NCI-H1092 (cell line): ENCODE measurements at regions not wholly inside any gene's neighbourhood (a gene's known extent, or its start where the extent isn't known, plus 50 kb on each side); places are given as distances from the start of the nearest gene placed in this dataset.

Source experiments
- DNase-seq: peaks from one replicate; lab custom pipeline; 2025; lab: John Stamatoyannopoulos, UW

GRCh38 chr14:86897704-86898513, 1095.1 kb downstream of the GALC start:
- no peak for DNase-seq

GRCh38 chr14:86897224-86897623, 1095.8 kb downstream of the GALC start:
- DNase-seq, result no peak

- DNase-seq, result no peak
These were observed 1096.3 kb downstream of the GALC start for GRCh38 chr14:86896701-86897100.

GRCh38 chr14:86892152-86892956, 1100.6 kb downstream of the GALC start:
- DNase-seq, result no peak

- DNase-seq, result no peak
These were observed 1107.7 kb downstream of the GALC start for GRCh38 chr14:86885280-86885679.

- no peak for DNase-seq
These were observed 1108.5 kb downstream of the GALC start for GRCh38 chr14:86884498-86884897.

- DNase-seq, result no peak
These were observed 1110.2 kb downstream of the GALC start for GRCh38 chr14:86882818-86883217.

GRCh38 chr14:86865934-86866333, 1127.0 kb downstream of the GALC start:
- DNase-seq, result no peak

- DNase-seq, result no peak
These were observed 1134.4 kb downstream of the GALC start for GRCh38 chr14:86858591-86858990.

- DNase-seq, result no peak
These were observed 1135.0 kb downstream of the GALC start for GRCh38 chr14:86858031-86858430.

- no peak for DNase-seq
These were observed 1140.5 kb downstream of the GALC start for GRCh38 chr14:86852530-86852929.

- DNase-seq, result no peak
These were observed 1145.8 kb downstream of the GALC start for GRCh38 chr14:86847140-86847539.

- no peak for DNase-seq
These were observed 1154.6 kb downstream of the GALC start for GRCh38 chr14:86838363-86838762.

- DNase-seq, result no peak
These were observed 1166.3 kb downstream of the GALC start for GRCh38 chr14:86826661-86827060.

- DNase-seq, result no peak
These were observed 1168.8 kb downstream of the GALC start for GRCh38 chr14:86824167-86824566.

GRCh38 chr14:86823581-86823980, 1169.4 kb downstream of the GALC start:
- DNase-seq, result no peak

- DNase-seq, result no peak
These were observed 1177.6 kb downstream of the GALC start for GRCh38 chr14:86815341-86815740.

- DNase-seq, result no peak
These were observed 1190.3 kb downstream of the GALC start for GRCh38 chr14:86802726-86803125.

GRCh38 chr14:86799244-86799647, 1193.7 kb downstream of the GALC start:
- no peak for DNase-seq

- no peak for DNase-seq
These were observed 1194.7 kb downstream of the GALC start for GRCh38 chr14:86798330-86798729.

- DNase-seq, result no peak
These were observed 1196.0 kb downstream of the GALC start for GRCh38 chr14:86797075-86797351.

- DNase-seq, result no peak
These were observed 1196.5 kb downstream of the GALC start for GRCh38 chr14:86796221-86797074.

- DNase-seq, result no peak
These were observed 1198.3 kb downstream of the GALC start for GRCh38 chr14:86794689-86795088.
